ENCODE measurements at regions not wholly inside any gene's neighbourhood (a gene's known extent, or its start where the extent isn't known, plus 50 kb on each side); places are given as distances from the start of the nearest gene placed in this dataset.

DNA sequence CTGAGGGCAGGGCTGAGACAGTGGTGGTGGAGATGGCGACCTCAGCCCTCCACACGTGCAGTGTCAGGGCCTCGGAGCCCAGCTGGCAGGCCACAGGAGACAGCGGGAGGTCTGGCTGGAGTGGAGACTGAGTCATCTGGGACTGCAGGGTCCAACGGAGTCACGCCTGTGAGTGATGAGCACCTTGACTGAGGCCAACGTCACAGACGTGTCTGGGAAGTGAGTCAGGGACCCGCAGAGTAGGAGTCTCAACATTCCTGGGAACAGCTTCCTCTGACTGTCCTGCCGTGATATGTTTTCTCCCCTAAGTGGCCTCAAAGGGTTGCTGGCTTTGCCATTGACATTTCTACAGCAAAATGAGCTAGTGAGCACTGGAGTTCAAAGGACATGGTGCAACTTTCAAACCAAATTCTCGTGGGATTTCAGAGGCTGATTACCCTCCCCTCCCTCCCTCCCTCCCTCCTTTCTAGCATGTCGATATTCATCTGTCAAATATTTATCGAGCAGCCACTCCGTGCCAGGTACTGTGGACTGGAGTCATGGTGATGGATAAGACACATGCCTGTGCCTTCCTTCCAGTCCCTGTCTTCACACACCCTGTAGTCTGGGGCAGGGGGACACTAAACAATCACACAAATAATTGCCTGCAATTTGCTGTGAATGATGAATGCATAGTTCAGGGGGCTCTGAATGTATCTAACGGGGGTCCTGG, 53.3 kb upstream of the AMOTL2 start:
- intact Hi-C loops (cut with DNase I, micrococcal nuclease) = no loop called here
- ChIA-PET CTCF (no interaction called here), POLR2A (no interaction called here)
- Mint-ChIP-seq H3K4me3 (no peak overlapping the region), H3K4me1 (no peaks in the 10 kb centered on the region), H3K27me3 (peaks cover 6% of the 10 kb centered on the region), H3K27ac (no peak overlapping the region), H3K36me3 (ENCODE audit: low read depth) (no peaks in the 10 kb centered on the region), H3K9me3 (ENCODE audit: low read depth) (no peaks in the 10 kb centered on the region)
- DNase-seq = no peak
- no peak for ATAC-seq

DNA sequence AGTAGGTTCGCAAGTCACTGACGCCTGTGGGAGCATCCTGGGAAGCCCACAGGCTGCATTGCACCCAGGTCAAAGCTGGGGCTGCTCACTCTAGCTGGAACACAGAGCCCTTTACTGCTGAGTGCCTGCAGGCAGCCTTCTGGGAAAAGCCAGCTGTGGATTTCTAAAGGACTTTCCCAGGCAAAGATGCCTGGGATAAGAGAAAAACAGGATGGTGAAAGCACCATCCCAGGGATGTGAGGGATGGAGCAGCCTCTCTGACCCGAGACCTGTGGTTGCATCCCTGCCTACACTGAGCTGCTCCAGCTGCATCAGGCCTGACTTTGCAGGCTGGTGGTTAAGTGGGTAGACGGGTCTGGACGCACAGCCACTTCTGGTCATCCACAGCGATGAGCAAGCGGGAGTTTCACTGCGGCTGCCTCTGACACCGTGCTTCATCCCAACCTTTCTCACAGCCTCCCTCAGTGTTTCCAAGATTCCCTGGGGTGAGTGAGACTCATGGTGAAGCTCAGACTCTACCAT, 52.5 kb upstream of the AMOTL2 start:
- Mint-ChIP-seq H3K27me3 (peaks cover 6% of the 10 kb centered on the region), H3K4me1 (no peaks in the 10 kb centered on the region), H3K4me3 (no peak overlapping the region), H3K36me3 (ENCODE audit: low read depth) (no peaks in the 10 kb centered on the region), H3K9me3 (ENCODE audit: low read depth) (no peaks in the 10 kb centered on the region), H3K27ac (no peak overlapping the region)
- intact Hi-C loops (cut with DNase I, micrococcal nuclease) = no loop called here
- ChIA-PET POLR2A (no interaction called here), CTCF (no interaction called here)
- DNase-seq (no peak), ATAC-seq (no peak)

DNA sequence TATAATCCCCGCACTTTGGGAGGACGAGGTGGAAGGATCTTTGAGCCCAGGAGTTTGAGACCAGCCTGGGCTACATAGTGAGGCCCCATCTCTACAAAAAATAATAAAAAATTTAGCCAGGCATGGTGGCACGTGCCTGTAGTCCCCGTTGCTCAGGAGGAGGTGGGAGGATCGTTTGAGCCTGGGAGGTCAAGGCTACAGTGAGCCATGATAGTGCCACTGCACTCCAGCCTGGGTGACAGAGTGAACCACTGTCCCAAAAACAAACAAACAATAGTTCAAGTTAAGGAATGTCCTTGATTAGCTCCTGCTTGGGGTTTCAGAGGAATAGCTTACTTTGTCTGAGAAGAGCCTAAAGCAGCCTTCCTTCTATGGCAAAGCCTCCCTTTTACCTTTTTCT, 51.7 kb upstream of the AMOTL2 start:
- intact Hi-C loops (cut with DNase I, micrococcal nuclease) = no loop called here
- Mint-ChIP-seq H3K36me3 (ENCODE audit: low read depth) (no peaks in the 10 kb centered on the region), H3K4me1 (no peaks in the 10 kb centered on the region), H3K27me3 (peaks cover 4% of the 10 kb centered on the region), H3K4me3 (no peak overlapping the region), H3K27ac (no peak overlapping the region), H3K9me3 (ENCODE audit: low read depth) (no peaks in the 10 kb centered on the region)
- CTCF ChIA-PET = interaction anchor here (0.6 kb wide), 1 partner anchor 72 kb away, joined by 3 read pairs; no protein-coding TSS in a partner anchor
- ATAC-seq (no peak), DNase-seq (no peak)
- POLR2A ChIA-PET = no interaction called here

Data from activated CD4-positive, alpha-beta T cell treated with anti-CD3 and anti-CD28 coated beads for 36 hours (primary cell).